IMR-90 (cell line): ENCODE measurements at regions not wholly inside any gene's neighbourhood (a gene's known extent, or its start where the extent isn't known, plus 50 kb on each side); places are given as distances from the start of the nearest gene placed in this dataset.

Experiments
- BHLHE40 ChIP-seq: fragments of 150-350 bp; IDR thresholded peaks from 2 replicates; pipeline ENCODE4 v1.6.1; 2016; ENCODE audit warnings: mild to moderate bottlenecking, low read depth, low read length
- CEBPB ChIP-seq: IDR thresholded peaks from 2 replicates; pipeline ENCODE4 v1.6.1; 2012; ENCODE audit warnings: low read depth, low read length, improper control_type of control experiment
- MAFK ChIP-seq: IDR thresholded peaks from 2 replicates; pipeline ENCODE4 v1.6.1; 2012; ENCODE audit warnings: low read depth, low read length, improper control_type of control experiment
- RAD21 ChIP-seq: IDR thresholded peaks from 2 replicates; pipeline ENCODE4 v1.6.1; 2012; ENCODE audit warnings: low read length, improper control_type of control experiment
- TF ChIP-seq, protein P1 (sequence below): conservative IDR thresholded peaks from 2 replicates; pipeline ENCODE4 v1.5.1; 2012; ENCODE audit warnings: mild to moderate bottlenecking, low read depth, low read length, improper control_type of control experiment

- TF ChIP-seq CEBPB (no peak), RAD21 (no peak), BHLHE40 (no peak), MAFK (no peak)
- TF ChIP-seq, protein P1, sequence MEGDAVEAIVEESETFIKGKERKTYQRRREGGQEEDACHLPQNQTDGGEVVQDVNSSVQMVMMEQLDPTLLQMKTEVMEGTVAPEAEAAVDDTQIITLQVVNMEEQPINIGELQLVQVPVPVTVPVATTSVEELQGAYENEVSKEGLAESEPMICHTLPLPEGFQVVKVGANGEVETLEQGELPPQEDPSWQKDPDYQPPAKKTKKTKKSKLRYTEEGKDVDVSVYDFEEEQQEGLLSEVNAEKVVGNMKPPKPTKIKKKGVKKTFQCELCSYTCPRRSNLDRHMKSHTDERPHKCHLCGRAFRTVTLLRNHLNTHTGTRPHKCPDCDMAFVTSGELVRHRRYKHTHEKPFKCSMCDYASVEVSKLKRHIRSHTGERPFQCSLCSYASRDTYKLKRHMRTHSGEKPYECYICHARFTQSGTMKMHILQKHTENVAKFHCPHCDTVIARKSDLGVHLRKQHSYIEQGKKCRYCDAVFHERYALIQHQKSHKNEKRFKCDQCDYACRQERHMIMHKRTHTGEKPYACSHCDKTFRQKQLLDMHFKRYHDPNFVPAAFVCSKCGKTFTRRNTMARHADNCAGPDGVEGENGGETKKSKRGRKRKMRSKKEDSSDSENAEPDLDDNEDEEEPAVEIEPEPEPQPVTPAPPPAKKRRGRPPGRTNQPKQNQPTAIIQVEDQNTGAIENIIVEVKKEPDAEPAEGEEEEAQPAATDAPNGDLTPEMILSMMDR: no peak
Measured at GRCh38 chr13:95388420-95389079, 87.3 kb upstream of the ABCC4 start.
